Neuronal stem cell (in vitro differentiated cells): ENCODE measurements at regions not wholly inside any gene's neighbourhood (a gene's known extent, or its start where the extent isn't known, plus 50 kb on each side); places are given as distances from the start of the nearest gene placed in this dataset.

Source experiments
- DNase-seq: peaks from one replicate; pipeline ENCODE4 v3.0.0-alpha.2; 2013; ENCODE audit warnings: low spot score
- H2AFZ ChIP-seq: one replicate; pipeline ENCODE4 v1.6.1; 2013; ENCODE audit warnings: mild to moderate bottlenecking, low read length, inconsistent platforms
- H2AK5ac ChIP-seq: 2 replicates; pipeline ENCODE4 v1.6.1; 2013; ENCODE audit warnings: low read depth, mild to moderate bottlenecking, inconsistent platforms, low read length, moderate library complexity, mixed read lengths
- H2BK120ac ChIP-seq: 2 replicates; pipeline ENCODE4 v1.6.1; 2013; ENCODE audit warnings: low read depth, mild to moderate bottlenecking, inconsistent platforms, low read length, moderate library complexity, mixed read lengths
- H2BK12ac ChIP-seq: one replicate; pipeline ENCODE4 v1.6.1; 2013; ENCODE audit warnings: low read length, inconsistent platforms
- H2BK15ac ChIP-seq: 2 replicates; pipeline ENCODE4 v1.6.1; 2013; ENCODE audit warnings: mild to moderate bottlenecking, low read length, inconsistent platforms, mixed read lengths
- H2BK5ac ChIP-seq: one replicate; pipeline ENCODE4 v1.6.1; 2013; ENCODE audit warnings: inconsistent platforms, mild to moderate bottlenecking, low read length, moderate library complexity
- H3K14ac ChIP-seq: one replicate; pipeline ENCODE4 v1.6.1; 2013; ENCODE audit warnings: low read length, inconsistent platforms
- H3K18ac ChIP-seq: 2 replicates; pipeline ENCODE4 v1.6.1; 2013; ENCODE audit warnings: low read length, inconsistent platforms
- H3K23ac ChIP-seq: 2 replicates; pipeline ENCODE4 v1.6.1; 2013; ENCODE audit warnings: low read depth, mild to moderate bottlenecking, mixed read lengths, low read length, inconsistent platforms; ENCODE audit not compliant: poor library complexity
- H3K27ac ChIP-seq: replicated peaks from 3 replicates; pipeline ENCODE4 v1.5.1; 2013; ENCODE audit warnings: low read length, inconsistent platforms
- H3K27me3 ChIP-seq, 3 experiments: 2 replicates each; pipeline ENCODE4 v1.6.1; 2013; ENCODE audit warnings: low read length in 3 of 3, mild to moderate bottlenecking in 2 of 3, inconsistent platforms in 1 of 3, low read depth in 1 of 3, mixed read lengths in 1 of 3, moderate library complexity in 1 of 3; ENCODE audit not compliant: control insufficient read depth in 3 of 3, insufficient read depth in 3 of 3
- H3K36me3 ChIP-seq, 2 donors: replicated peaks in 1 of 2; 2 replicates each; pipeline ENCODE4 v1.6.1; 2013; ENCODE audit warnings: low read length in 2 of 2; ENCODE audit not compliant: control insufficient read depth in 2 of 2, insufficient read depth in 2 of 2
- H3K4ac ChIP-seq: 2 replicates; pipeline ENCODE4 v1.6.1; 2013; ENCODE audit warnings: inconsistent platforms, mild to moderate bottlenecking, low read length, moderate library complexity
- H3K4me1 ChIP-seq, 2 donors: 1 replicate in 1 of 2; 2 replicates in 1 of 2; pipeline ENCODE4 v1.6.1; 2013; ENCODE audit warnings: low read length in 2 of 2, low read depth in 1 of 2; ENCODE audit not compliant: control insufficient read depth in 2 of 2, insufficient read depth in 1 of 2
- H3K4me2 ChIP-seq: one replicate; pipeline ENCODE4 v1.6.1; 2013; ENCODE audit warnings: mild to moderate bottlenecking, low read length, inconsistent platforms; ENCODE audit not compliant: insufficient read depth, poor library complexity, severe bottlenecking
- H3K4me3 ChIP-seq, 2 donors: 2 replicates each; pipeline ENCODE4 v1.5.1; 2013; ENCODE audit warnings: low read length in 2 of 2, mild to moderate bottlenecking in 2 of 2, inconsistent platforms in 1 of 2, moderate library complexity in 1 of 2
- H3K79me1 ChIP-seq: one replicate; pipeline ENCODE4 v1.6.1; 2013; ENCODE audit warnings: low read depth, mild to moderate bottlenecking, inconsistent platforms, low read length, moderate library complexity
- H3K9ac ChIP-seq: one replicate; pipeline ENCODE4 v1.6.1; 2013; ENCODE audit warnings: mild to moderate bottlenecking, low read depth, low read length, inconsistent platforms; ENCODE audit not compliant: poor library complexity
- H3K9me3 ChIP-seq, 2 donors: replicated peaks in 1 of 2; 2 replicates each; pipeline versions ENCODE3 to v1.6.1; 2013; ENCODE audit warnings: low read length in 2 of 2, mild to moderate bottlenecking in 2 of 2, inconsistent platforms in 1 of 2, low read depth in 1 of 2, mixed read lengths in 1 of 2, moderate library complexity in 1 of 2; ENCODE audit not compliant: control insufficient read depth in 2 of 2, insufficient read depth in 1 of 2
- H4K8ac ChIP-seq: one replicate; pipeline ENCODE4 v1.6.1; 2013; ENCODE audit warnings: low read depth, mild to moderate bottlenecking, inconsistent platforms, low read length, moderate library complexity
- H4K91ac ChIP-seq: one replicate; pipeline ENCODE4 v1.6.1; 2013; ENCODE audit warnings: low read length, low read depth, mild to moderate bottlenecking, inconsistent platforms; ENCODE audit not compliant: poor library complexity
- WGBS, 2 donors: extraction: QIAGEN DNeasy Blood & Tissue Kit; methylation state at CpG; one replicate each; pipeline ENCODE4 v1.1.7; 2013; ENCODE audit warnings: missing lambda C conversion rate in 2 of 2, mixed read lengths in 1 of 2; ENCODE audit not compliant: insufficient read length in 2 of 2, insufficient replicate concordance in 1 of 2; ENCODE audit errors: extremely low coverage in 2 of 2; 5-methylcytosine and 5-hydroxymethylcytosine counted together

GRCh38 chr13:76522083-76522755 is 364.0 kb downstream of the KCTD12 start:
- Histone ChIP-seq H3K4me2 (no peak overlapping the region), H2BK5ac (no peak overlapping the region), H3K79me1 (no peaks in the 10 kb centered on the region), H3K23ac (no peak overlapping the region), H4K91ac (no peak overlapping the region), H3K4me3 (no peak overlapping the region), H3K9ac (no peak overlapping the region), H3K14ac (no peak overlapping the region), H2BK15ac (no peak overlapping the region), H4K8ac (no peak overlapping the region), H3K9me3 (no peaks in the 10 kb centered on the region), H3K27me3 (no peaks in the 10 kb centered on the region), H3K4ac (no peak overlapping the region), H3K18ac (no peak overlapping the region), H3K27ac (no peak overlapping the region), H2AK5ac (no peak overlapping the region), H2AFZ (peak overlapping the region; percentile 27), H3K4me1 (no peaks in the 10 kb centered on the region), H3K36me3 (no peaks in the 10 kb centered on the region), H2BK120ac (no peak overlapping the region), H2BK12ac (no peak overlapping the region)
- WGBS, 2 donors: no CpG with 5 or more reads among the region's 4 CpGs
- no peak for DNase-seq

- H3K36me3 ChIP-seq: no peaks in the 10 kb centered on the region
- H3K4me2 ChIP-seq: no peak overlapping the region
- no peak overlapping the region for H2BK12ac ChIP-seq
- peak overlapping the region; percentile 51 for H2AFZ ChIP-seq
- H3K4ac ChIP-seq: no peak overlapping the region
- no peak overlapping the region for H2BK15ac ChIP-seq
- H4K8ac ChIP-seq: no peak overlapping the region
- H2BK120ac ChIP-seq: no peak overlapping the region
- DNase-seq: no peak
- H3K14ac ChIP-seq: no peak overlapping the region
- no peak overlapping the region for H3K23ac ChIP-seq
- H3K4me1 ChIP-seq: peaks cover 2 to 3% of the 10 kb centered on the region in 2 donors
- no peaks in the 10 kb centered on the region for H3K9me3 ChIP-seq
- H2BK5ac ChIP-seq: no peak overlapping the region
- no peaks in the 10 kb centered on the region for H3K79me1 ChIP-seq
- H2AK5ac ChIP-seq: no peak overlapping the region
- H3K9ac ChIP-seq: no peak overlapping the region
- H3K18ac ChIP-seq: no peak overlapping the region
- no peaks in the 10 kb centered on the region for H3K27me3 ChIP-seq
- no peak overlapping the region for H4K91ac ChIP-seq
- WGBS, 2 donors: no CpG with 5 or more reads among the region's 7 CpGs
- H3K27ac ChIP-seq: no peak overlapping the region
- H3K4me3 ChIP-seq: no peak overlapping the region
Observed at GRCh38 chr13:76519685-76520084, 366.5 kb downstream of the KCTD12 start.

GRCh38 chr13:76516586-76516985 is 369.6 kb downstream of the KCTD12 start:
- no peaks in the 10 kb centered on the region for H3K36me3 ChIP-seq
- no peak overlapping the region for H2BK120ac ChIP-seq
- no peak overlapping the region for H2AFZ ChIP-seq
- no peaks in the 10 kb centered on the region for H3K79me1 ChIP-seq
- H4K91ac ChIP-seq: no peak overlapping the region
- peaks cover 2 to 3% of the 10 kb centered on the region in 2 donors for H3K4me1 ChIP-seq
- H2AK5ac ChIP-seq: no peak overlapping the region
- no peak overlapping the region for H3K4ac ChIP-seq
- no peak overlapping the region for H3K18ac ChIP-seq
- no peak overlapping the region for H3K4me2 ChIP-seq
- H3K4me3 ChIP-seq: no peak overlapping the region
- no peak overlapping the region for H2BK15ac ChIP-seq
- no peak overlapping the region for H3K14ac ChIP-seq
- DNase-seq: no peak
- H3K23ac ChIP-seq: no peak overlapping the region
- no peaks in the 10 kb centered on the region for H3K9me3 ChIP-seq
- no peak overlapping the region for H4K8ac ChIP-seq
- no peaks in the 10 kb centered on the region for H3K27me3 ChIP-seq
- no peak overlapping the region for H3K9ac ChIP-seq
- no peak overlapping the region for H2BK5ac ChIP-seq
- no peak overlapping the region for H3K27ac ChIP-seq
- H2BK12ac ChIP-seq: no peak overlapping the region

GRCh38 chr13:76516013-76516412 is 370.2 kb downstream of the KCTD12 start:
- Histone ChIP-seq H2AFZ (no peak overlapping the region), H2BK15ac (no peak overlapping the region), H3K14ac (no peak overlapping the region), H3K23ac (no peak overlapping the region), H3K36me3 (no peaks in the 10 kb centered on the region), H3K9ac (no peak overlapping the region), H2BK12ac (no peak overlapping the region), H3K27ac (no peak overlapping the region), H3K4me1 (peaks cover 2 to 3% of the 10 kb centered on the region in 2 donors), H3K27me3 (no peaks in the 10 kb centered on the region), H2BK5ac (no peak overlapping the region), H3K4me2 (no peak overlapping the region), H2AK5ac (no peak overlapping the region), H3K4me3 (no peak overlapping the region), H4K91ac (no peak overlapping the region), H3K18ac (no peak overlapping the region), H3K4ac (no peak overlapping the region), H2BK120ac (no peak overlapping the region), H4K8ac (no peak overlapping the region), H3K79me1 (no peaks in the 10 kb centered on the region), H3K9me3 (no peaks in the 10 kb centered on the region)
- WGBS, 2 donors: no CpG with 5 or more reads among the region's 1 CpG
- DNase-seq: no peak
